Colonic mucosa (tissue), 4 donors: ENCODE measurements at regions not wholly inside any gene's neighbourhood (a gene's known extent, or its start where the extent isn't known, plus 50 kb on each side); places are given as distances from the start of the nearest gene placed in this dataset.

Experiments used
- DNase-seq: peaks from one replicate; pipeline ENCODE4 v3.0.0-alpha.2; 2020
- H3K27ac ChIP-seq: fragments of 200-600 bp; one replicate; pipeline ENCODE4 v1.8.0; 2021
- H3K27me3 ChIP-seq: fragments of 200-600 bp; one replicate; pipeline ENCODE4 v1.8.0; 2021
- H3K36me3 ChIP-seq: fragments of 200-600 bp; one replicate; pipeline ENCODE4 v1.8.0; 2021
- H3K4me1 ChIP-seq: fragments of 200-600 bp; one replicate; pipeline ENCODE4 v1.8.0; 2021; ENCODE audit warnings: mild to moderate bottlenecking
- H3K4me3 ChIP-seq: fragments of 200-600 bp; one replicate; pipeline ENCODE4 v1.8.0; 2021
- H3K9ac ChIP-seq, 2 donors: one replicate each; pipeline ENCODE4 v1.7.0; 2013; ENCODE audit warnings: control low read depth in 2 of 2, low read depth in 2 of 2, low read length in 2 of 2
- H3K9me3 ChIP-seq: fragments of 200-600 bp; one replicate; pipeline ENCODE4 v1.8.0; 2021
- CTCF ChIP-seq: fragments of 200-600 bp; IDR thresholded peaks from one replicate; pipeline ENCODE4 v1.8.0; 2022; ENCODE audit warnings: antibody characterized with exemption, mild to moderate bottlenecking
- intact Hi-C: fragments of 100-400 bp; cut with DNase I; formaldehyde crosslinking; loops from one replicate; pipeline ENCODE4 v1.14.1; 2022
- donor health status: healthy.
- donor health status: DM: no; HTN: no; CAD: no.
- donor health status: DM: no; HTN: no; CAD: no.

GRCh38 chr5:98205691-98206461 is 567.6 kb upstream of the RGMB start:
- Histone ChIP-seq H3K9me3 (no peaks in the 10 kb centered on the region), H3K9ac (no peak overlapping the region), H3K27me3 (no peaks in the 10 kb centered on the region), H3K27ac (no peak overlapping the region), H3K36me3 (no peaks in the 10 kb centered on the region), H3K4me3 (no peak overlapping the region), H3K4me1 (no peaks in the 10 kb centered on the region)
- no peak for DNase-seq
- TF ChIP-seq CTCF = no peak
- intact Hi-C loops = no loop called here

- no peak for DNase-seq
- Histone ChIP-seq H3K27me3 (no peaks in the 10 kb centered on the region), H3K9me3 (no peaks in the 10 kb centered on the region), H3K36me3 (no peaks in the 10 kb centered on the region), H3K4me1 (no peaks in the 10 kb centered on the region), H3K4me3 (no peak overlapping the region), H3K27ac (no peak overlapping the region), H3K9ac (no peak overlapping the region)
- intact Hi-C loops = no loop called here
- TF ChIP-seq CTCF = no peak
Measured at GRCh38 chr5:98206566-98206965, 566.9 kb upstream of the RGMB start.

- H3K27ac ChIP-seq = no peak overlapping the region
- H3K4me3 ChIP-seq = no peak overlapping the region
- intact Hi-C loops = no loop called here
- no peaks in the 10 kb centered on the region for H3K9me3 ChIP-seq
- no peaks in the 10 kb centered on the region for H3K4me1 ChIP-seq
- DNase-seq = no peak
- no peak overlapping the region for H3K9ac ChIP-seq
- TF ChIP-seq CTCF = no peak
- H3K36me3 ChIP-seq = no peaks in the 10 kb centered on the region
- H3K27me3 ChIP-seq = no peaks in the 10 kb centered on the region
Measured at GRCh38 chr5:98209418-98209817, 564.0 kb upstream of the RGMB start.

- no peaks in the 10 kb centered on the region for H3K4me1 ChIP-seq
- no peak overlapping the region for H3K27ac ChIP-seq
- intact Hi-C loops = no loop called here
- no peaks in the 10 kb centered on the region for H3K9me3 ChIP-seq
- TF ChIP-seq CTCF = no peak
- H3K36me3 ChIP-seq = no peaks in the 10 kb centered on the region
- no peak overlapping the region for H3K9ac ChIP-seq
- no peak for DNase-seq
- H3K27me3 ChIP-seq = no peaks in the 10 kb centered on the region
- no peak overlapping the region for H3K4me3 ChIP-seq
Measured at GRCh38 chr5:98214240-98215051, 559.0 kb upstream of the RGMB start.

GRCh38 chr5:98217138-98217537 is 556.3 kb upstream of the RGMB start:
- TF ChIP-seq CTCF = no peak
- H3K27me3 ChIP-seq = no peaks in the 10 kb centered on the region
- no peak overlapping the region for H3K9ac ChIP-seq
- H3K9me3 ChIP-seq = no peaks in the 10 kb centered on the region
- no peak overlapping the region for H3K27ac ChIP-seq
- H3K36me3 ChIP-seq = no peaks in the 10 kb centered on the region
- H3K4me1 ChIP-seq = no peaks in the 10 kb centered on the region
- no peak for DNase-seq
- intact Hi-C loops = no loop called here
- no peak overlapping the region for H3K4me3 ChIP-seq
